Mesenchymal stem cell (in vitro differentiated cells and primary cell): ENCODE measurements at regions not wholly inside any gene's neighbourhood (a gene's known extent, or its start where the extent isn't known, plus 50 kb on each side); places are given as distances from the start of the nearest gene placed in this dataset.

Experiments
- DNase-seq: peaks from one replicate; pipeline ENCODE4 v3.0.0-alpha.2; 2013
- H2AFZ ChIP-seq: one replicate; pipeline ENCODE4 v1.6.1; 2013; ENCODE audit warnings: low read depth, mild to moderate bottlenecking, control low read depth, inconsistent platforms, low read length, moderate library complexity
- H2AK5ac ChIP-seq: 2 replicates; pipeline ENCODE4 v1.6.1; 2013; ENCODE audit warnings: low read length, moderate library complexity, mild to moderate bottlenecking, inconsistent platforms; ENCODE audit not compliant: severe bottlenecking
- H2BK120ac ChIP-seq: one replicate; pipeline ENCODE4 v1.6.1; 2013; ENCODE audit warnings: low read depth, mild to moderate bottlenecking, inconsistent platforms, low read length, moderate library complexity
- H2BK12ac ChIP-seq, 2 experiments: one replicate each; pipeline ENCODE4 v1.6.1; 2013; ENCODE audit warnings: inconsistent platforms in 2 of 2, low read length in 2 of 2, mild to moderate bottlenecking in 2 of 2, moderate library complexity in 2 of 2, control low read depth in 1 of 2
- H2BK15ac ChIP-seq: one replicate; pipeline ENCODE4 v1.6.1; 2013; ENCODE audit warnings: mild to moderate bottlenecking, low read depth, inconsistent platforms; ENCODE audit not compliant: poor library complexity, severe bottlenecking
- H2BK5ac ChIP-seq: 2 replicates; pipeline ENCODE4 v1.6.1; 2013; ENCODE audit warnings: low read depth, mild to moderate bottlenecking, low read length, control low read depth, inconsistent platforms; ENCODE audit not compliant: poor library complexity, severe bottlenecking
- H3K14ac ChIP-seq, 2 experiments: one replicate each; pipeline ENCODE4 v1.6.1; 2013; ENCODE audit warnings: inconsistent platforms in 2 of 2, low read length in 2 of 2, control low read depth in 1 of 2, mild to moderate bottlenecking in 1 of 2, moderate library complexity in 1 of 2
- H3K18ac ChIP-seq, 2 experiments: one replicate each; pipeline ENCODE4 v1.6.1; 2013; ENCODE audit warnings: inconsistent platforms in 2 of 2, low read length in 2 of 2, control low read depth in 1 of 2, low read depth in 1 of 2, mild to moderate bottlenecking in 1 of 2
- H3K23ac ChIP-seq, 2 experiments: one replicate each; pipeline ENCODE4 v1.6.1; 2013; ENCODE audit warnings: inconsistent platforms in 2 of 2, low read length in 2 of 2, mild to moderate bottlenecking in 2 of 2, moderate library complexity in 2 of 2, control low read depth in 1 of 2
- H3K27ac ChIP-seq: 2 replicates; pipeline ENCODE4 v1.5.1; 2013; ENCODE audit warnings: mild to moderate bottlenecking, moderate library complexity, low read length, control low read depth, inconsistent platforms; ENCODE audit not compliant: poor library complexity, severe bottlenecking
- H3K27me3 ChIP-seq, 2 experiments: 2 replicates each; pipeline versions ENCODE4 v1.6.1 to v1.7.0; 2013; ENCODE audit warnings: low read length in 2 of 2, mild to moderate bottlenecking in 2 of 2, moderate library complexity in 2 of 2, control low read depth in 1 of 2, inconsistent platforms in 1 of 2; ENCODE audit not compliant: control insufficient read depth in 1 of 2, insufficient read depth in 1 of 2
- H3K36me3 ChIP-seq, 2 experiments: 2 replicates each; pipeline versions ENCODE4 v1.6.1 to v1.7.0; 2013; ENCODE audit warnings: low read length in 2 of 2, control low read depth in 1 of 2, inconsistent platforms in 1 of 2, low read depth in 1 of 2, mild to moderate bottlenecking in 1 of 2; ENCODE audit not compliant: insufficient read depth in 2 of 2, control insufficient read depth in 1 of 2
- H3K4ac ChIP-seq, 2 experiments: one replicate each; pipeline ENCODE4 v1.6.1; 2013; ENCODE audit warnings: inconsistent platforms in 2 of 2, low read length in 2 of 2, mild to moderate bottlenecking in 2 of 2, moderate library complexity in 2 of 2, control low read depth in 1 of 2, low read depth in 1 of 2
- H3K4me1 ChIP-seq: 2 replicates; pipeline ENCODE4 v1.6.1; 2013; ENCODE audit warnings: low read depth, low read length, control low read depth; ENCODE audit not compliant: control insufficient read depth, insufficient read depth
- H3K4me2 ChIP-seq: 2 replicates; pipeline ENCODE4 v1.6.1; 2013; ENCODE audit warnings: low read length, mild to moderate bottlenecking, inconsistent platforms; ENCODE audit not compliant: poor library complexity, severe bottlenecking
- H3K4me3 ChIP-seq, 2 experiments: 2 replicates each; pipeline versions ENCODE4 v1.5.1 to v1.7.0; 2013; ENCODE audit warnings: low read length in 2 of 2, mild to moderate bottlenecking in 2 of 2, control low read depth in 1 of 2, low read depth in 1 of 2; ENCODE audit not compliant: insufficient read depth in 1 of 2
- H3K79me1 ChIP-seq: replicated peaks from 2 replicates; pipeline ENCODE4 v1.6.1; 2013; ENCODE audit warnings: mild to moderate bottlenecking, control low read depth, low read length, inconsistent platforms; ENCODE audit not compliant: poor library complexity, severe bottlenecking
- H3K9ac ChIP-seq: 2 replicates; pipeline ENCODE4 v1.7.0; 2013; ENCODE audit warnings: mild to moderate bottlenecking, low read length, moderate library complexity
- H3K9me3 ChIP-seq: 2 replicates; pipeline ENCODE4 v1.7.0; 2013; ENCODE audit warnings: mild to moderate bottlenecking, low read length; ENCODE audit not compliant: control insufficient read depth
- H4K8ac ChIP-seq: one replicate; pipeline ENCODE4 v1.6.1; 2013; ENCODE audit warnings: inconsistent platforms, mild to moderate bottlenecking, low read length, moderate library complexity
- H4K91ac ChIP-seq: one replicate; pipeline ENCODE4 v1.6.1; 2013; ENCODE audit warnings: mild to moderate bottlenecking, low read length, inconsistent platforms
- WGBS: methylation state at CpG from one replicate; pipeline ENCODE4 v1.1.7; 2013; ENCODE audit warnings: mixed read lengths; 5-methylcytosine and 5-hydroxymethylcytosine counted together

- H3K36me3 ChIP-seq: no peaks in the 10 kb centered on the region
- H3K9me3 ChIP-seq: no peaks in the 10 kb centered on the region
- 78% methylated on average over 2 of the region's 2 CpGs for WGBS
- no peak overlapping the region for H4K8ac ChIP-seq
- H3K27ac ChIP-seq: no peak overlapping the region
- H3K23ac ChIP-seq: no peak overlapping the region
- H3K4ac ChIP-seq: no peak overlapping the region
- H3K4me1 ChIP-seq: no peaks in the 10 kb centered on the region
- H2AK5ac ChIP-seq: no peak overlapping the region
- H3K27me3 ChIP-seq: no peaks in the 10 kb centered on the region
- no peak overlapping the region for H3K4me2 ChIP-seq
- no peak overlapping the region for H3K4me3 ChIP-seq
- no peak overlapping the region for H3K14ac ChIP-seq
- H2AFZ ChIP-seq: no peak overlapping the region
- H2BK15ac ChIP-seq: no peak overlapping the region
- H2BK120ac ChIP-seq: no peak overlapping the region
- DNase-seq: no peak
- H3K79me1 ChIP-seq: no peaks in the 10 kb centered on the region
- H4K91ac ChIP-seq: no peak overlapping the region
- no peak overlapping the region for H3K18ac ChIP-seq
- H3K9ac ChIP-seq: no peak overlapping the region
- no peak overlapping the region for H2BK12ac ChIP-seq
- H2BK5ac ChIP-seq: no peak overlapping the region
Observed at GRCh38 chr4:126678618-126679017, 954.1 kb upstream of the INTU start.

DNA sequence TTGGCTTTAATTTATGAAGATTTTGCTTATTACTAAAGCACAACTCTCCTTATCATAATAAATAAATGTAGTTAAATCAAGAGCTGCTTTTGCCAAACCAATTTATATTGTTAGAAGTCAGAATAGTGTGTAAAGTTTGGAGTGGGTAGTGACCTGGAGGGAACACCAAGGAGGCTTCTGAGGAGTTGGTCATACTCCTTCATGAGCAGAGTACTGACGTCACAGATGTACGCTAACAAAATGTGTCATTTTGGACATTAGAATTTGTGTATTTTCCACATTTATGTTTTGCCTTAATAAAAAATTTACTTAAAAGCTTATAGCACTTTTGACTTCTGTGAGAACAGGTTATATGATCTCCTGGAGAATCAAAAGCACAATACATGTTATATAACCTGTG is 953.5 kb upstream of the INTU start:
- H3K36me3 ChIP-seq: no peaks in the 10 kb centered on the region
- no peak for DNase-seq
- H3K4me3 ChIP-seq: no peak overlapping the region
- 20% methylated on average over 1 of the region's 2 CpGs for WGBS
- no peak overlapping the region for H3K23ac ChIP-seq
- H2BK15ac ChIP-seq: no peak overlapping the region
- no peak overlapping the region for H3K4ac ChIP-seq
- H3K4me1 ChIP-seq: no peaks in the 10 kb centered on the region
- H3K27me3 ChIP-seq: no peaks in the 10 kb centered on the region
- H3K4me2 ChIP-seq: no peak overlapping the region
- H3K14ac ChIP-seq: no peak overlapping the region
- no peak overlapping the region for H3K9ac ChIP-seq
- H3K9me3 ChIP-seq: no peaks in the 10 kb centered on the region
- no peak overlapping the region for H2BK120ac ChIP-seq
- H3K79me1 ChIP-seq: no peaks in the 10 kb centered on the region
- H3K27ac ChIP-seq: no peak overlapping the region
- no peak overlapping the region for H2BK12ac ChIP-seq
- no peak overlapping the region for H4K91ac ChIP-seq
- no peak overlapping the region for H2AK5ac ChIP-seq
- no peak overlapping the region for H4K8ac ChIP-seq
- H2BK5ac ChIP-seq: no peak overlapping the region
- H3K18ac ChIP-seq: no peak overlapping the region
- H2AFZ ChIP-seq: no peak overlapping the region

- Histone ChIP-seq H2AK5ac (no peak overlapping the region), H3K9ac (no peak overlapping the region), H3K4me2 (no peak overlapping the region), H3K9me3 (no peaks in the 10 kb centered on the region), H3K4me1 (no peaks in the 10 kb centered on the region), H3K18ac (no peak overlapping the region), H2BK12ac (no peak overlapping the region), H4K8ac (no peak overlapping the region), H3K27me3 (no peaks in the 10 kb centered on the region), H3K14ac (no peak overlapping the region), H3K23ac (no peak overlapping the region), H3K4ac (no peak overlapping the region), H2AFZ (no peak overlapping the region), H4K91ac (no peak overlapping the region), H2BK120ac (no peak overlapping the region), H2BK5ac (no peak overlapping the region), H3K79me1 (no peaks in the 10 kb centered on the region), H3K27ac (no peak overlapping the region), H3K4me3 (no peak overlapping the region), H2BK15ac (no peak overlapping the region), H3K36me3 (no peaks in the 10 kb centered on the region)
- no peak for DNase-seq
Observed at GRCh38 chr4:126682250-126682649, 950.5 kb upstream of the INTU start.

DNA sequence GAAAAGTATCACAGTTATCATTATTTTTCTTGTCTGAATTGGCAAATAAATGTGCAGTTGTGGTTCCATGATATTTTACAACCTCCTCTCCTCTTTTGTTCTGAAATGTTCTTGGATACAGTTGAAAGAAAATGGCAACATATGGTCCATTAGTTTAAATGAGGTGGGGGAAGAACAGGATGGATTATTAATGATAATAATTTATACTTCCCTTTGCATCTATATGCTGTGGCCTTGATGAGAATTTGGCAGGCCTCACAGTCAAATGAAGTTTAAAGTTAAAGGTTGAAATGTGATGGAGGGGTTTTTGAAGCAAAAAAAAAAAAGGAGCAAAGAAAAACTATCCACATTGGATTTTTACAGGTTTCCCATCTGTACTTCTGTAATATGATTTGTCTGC is 946.3 kb upstream of the INTU start:
- Histone ChIP-seq H3K9me3 (no peaks in the 10 kb centered on the region), H3K79me1 (no peaks in the 10 kb centered on the region), H3K27ac (no peak overlapping the region), H2BK12ac (no peak overlapping the region), H3K36me3 (no peaks in the 10 kb centered on the region), H3K27me3 (no peaks in the 10 kb centered on the region), H4K91ac (no peak overlapping the region), H3K4me2 (no peak overlapping the region), H3K23ac (no peak overlapping the region), H3K4me1 (no peaks in the 10 kb centered on the region), H2AK5ac (no peak overlapping the region), H2AFZ (no peak overlapping the region), H3K4ac (no peak overlapping the region), H3K9ac (no peak overlapping the region), H4K8ac (no peak overlapping the region), H3K18ac (no peak overlapping the region), H2BK120ac (no peak overlapping the region), H3K14ac (no peak overlapping the region), H3K4me3 (no peak overlapping the region), H2BK15ac (no peak overlapping the region), H2BK5ac (no peak overlapping the region)
- no peak for DNase-seq
